ENCODE measurements at regions not wholly inside any gene's neighbourhood (a gene's known extent, or its start where the extent isn't known, plus 50 kb on each side); places are given as distances from the start of the nearest gene placed in this dataset.

GRCh38 chr13:79805317-79805716 is 324.4 kb downstream of the NDFIP2 start:
- Histone ChIP-seq H3K4me3 (ENCODE audit: low read depth, low read length) (no peak overlapping the region), H3K36me3 (ENCODE audit: control insufficient read depth, insufficient read depth, low read length) (no peaks in the 10 kb centered on the region), H3K27me3 (ENCODE audit: control insufficient read depth, insufficient read depth, low read length) (no peaks in the 10 kb centered on the region)
- TF ChIP-seq CTCF (IDR thresholded peaks at IDR 0.05; ENCODE audit: insufficient read depth, low read length, poor library complexity, severe bottlenecking) = no peak
- no peak for DNase-seq (ENCODE audit: low read depth)

- no peak overlapping the region for H3K4me3 ChIP-seq (ENCODE audit: low read depth, low read length)
- TF ChIP-seq CTCF (IDR thresholded peaks at IDR 0.05; ENCODE audit: insufficient read depth, low read length, poor library complexity, severe bottlenecking) = no peak
- no peak for DNase-seq (ENCODE audit: low read depth)
- H3K27me3 ChIP-seq (ENCODE audit: control insufficient read depth, insufficient read depth, low read length) = no peaks in the 10 kb centered on the region
- no peaks in the 10 kb centered on the region for H3K36me3 ChIP-seq (ENCODE audit: control insufficient read depth, insufficient read depth, low read length)
Observed at GRCh38 chr13:79803989-79804388, 323.0 kb downstream of the NDFIP2 start.

GRCh38 chr13:79803296-79803695 is 322.3 kb downstream of the NDFIP2 start:
- no peaks in the 10 kb centered on the region for H3K27me3 ChIP-seq (ENCODE audit: control insufficient read depth, insufficient read depth, low read length)
- DNase-seq (ENCODE audit: low read depth) = no peak
- no peak overlapping the region for H3K4me3 ChIP-seq (ENCODE audit: low read depth, low read length)
- H3K36me3 ChIP-seq (ENCODE audit: control insufficient read depth, insufficient read depth, low read length) = no peaks in the 10 kb centered on the region
- no peak for TF ChIP-seq CTCF (IDR thresholded peaks at IDR 0.05; ENCODE audit: insufficient read depth, low read length, poor library complexity, severe bottlenecking)

GRCh38 chr13:79802389-79803085 is 321.6 kb downstream of the NDFIP2 start:
- Histone ChIP-seq H3K27me3 (ENCODE audit: control insufficient read depth, insufficient read depth, low read length) (no peaks in the 10 kb centered on the region), H3K4me3 (ENCODE audit: low read depth, low read length) (no peak overlapping the region), H3K36me3 (ENCODE audit: control insufficient read depth, insufficient read depth, low read length) (no peaks in the 10 kb centered on the region)
- TF ChIP-seq CTCF (IDR thresholded peaks at IDR 0.05; ENCODE audit: insufficient read depth, low read length, poor library complexity, severe bottlenecking) = no peak
- no peak for DNase-seq (ENCODE audit: low read depth)

GRCh38 chr13:79799059-79799867 is 318.3 kb downstream of the NDFIP2 start:
- Histone ChIP-seq H3K4me3 (ENCODE audit: low read depth, low read length) (no peak overlapping the region), H3K36me3 (ENCODE audit: control insufficient read depth, insufficient read depth, low read length) (no peaks in the 10 kb centered on the region), H3K27me3 (ENCODE audit: control insufficient read depth, insufficient read depth, low read length) (no peaks in the 10 kb centered on the region)
- no peak for DNase-seq (ENCODE audit: low read depth)
- TF ChIP-seq CTCF (IDR thresholded peaks at IDR 0.05; ENCODE audit: insufficient read depth, low read length, poor library complexity, severe bottlenecking) = no peak
